GM13977 (cell line): ENCODE measurements at regions not wholly inside any gene's neighbourhood (a gene's known extent, or its start where the extent isn't known, plus 50 kb on each side); places are given as distances from the start of the nearest gene placed in this dataset.

Source experiments
- DNase-seq: peaks from one replicate; pipeline ENCODE4 v3.0.0; 2012; ENCODE audit warnings: low spot score
- CTCF ChIP-seq: IDR thresholded peaks from 2 replicates; pipeline ENCODE4 v1.5.1; 2012; ENCODE audit warnings: mild to moderate bottlenecking, control low read depth; ENCODE audit not compliant: insufficient read depth; ENCODE audit errors: extremely low read depth, missing control alignments
- in situ Hi-C: fragments of 300-500 bp; cut with MboI; formaldehyde crosslinking; loops from one replicate; pipeline ENCODE4 v1.12.0; 2022; ENCODE audit warnings: low sequenced_read_pairs, low pct_unique_long_range_greater_than_20kb, mixed read lengths, inconsistent platforms; ENCODE audit not compliant: unreplicated experiment

- in situ Hi-C loops, result no loop called here
- TF ChIP-seq CTCF, result no peak
- DNase-seq, result no peak
Observed at GRCh38 chr6:105825210-105825609, 260.9 kb upstream of the PRDM1 start.

GRCh38 chr6:105824732-105825131 lies 261.4 kb upstream of the PRDM1 start:
- TF ChIP-seq CTCF, result no peak
- peak; percentile 39 for DNase-seq
- in situ Hi-C loops, result no loop called here

- TF ChIP-seq CTCF, result no peak
- in situ Hi-C loops, result no loop called here
- no peak for DNase-seq
Observed at GRCh38 chr6:105821777-105822176, 264.4 kb upstream of the PRDM1 start.

- in situ Hi-C loops, result no loop called here
- DNase-seq, result no peak
- TF ChIP-seq CTCF, result no peak
Observed at GRCh38 chr6:105821027-105821426, 265.1 kb upstream of the PRDM1 start.

GRCh38 chr6:105819745-105820144 lies 266.4 kb upstream of the PRDM1 start:
- in situ Hi-C loops, result no loop called here

GRCh38 chr6:105818505-105818904 lies 267.6 kb upstream of the PRDM1 start:
- DNase-seq, result no peak
- TF ChIP-seq CTCF, result no peak
- in situ Hi-C loops, result no loop called here

More at GRCh38 chr6:105819745-105820144, 266.4 kb upstream of the PRDM1 start:
- DNase-seq, result no peak
- TF ChIP-seq CTCF, result no peak

- DNase-seq, result no peak
- in situ Hi-C loops, result no loop called here
- no peak for TF ChIP-seq CTCF
Observed at GRCh38 chr6:105817961-105818360, 268.2 kb upstream of the PRDM1 start.
